WTC11 (cell line): ENCODE measurements at regions not wholly inside any gene's neighbourhood (a gene's known extent, or its start where the extent isn't known, plus 50 kb on each side); places are given as distances from the start of the nearest gene placed in this dataset.

Experiments
- ATAC-seq: fragments of 200-7000 bp; cut with Tn5 transposase; 2 replicates; pipeline ENCODE4 v1.10.0; 2021; ENCODE audit warnings: mild to moderate bottlenecking, moderate library complexity
- CTCF ChIA-PET: fragments of 300-600 bp; sonication (Branson Sonifier 250); formaldehyde crosslinking; loops from one replicate; lab custom pipeline; 2021; ENCODE audit warnings: antibody characterized with exemption; lab: Charles Lee
- POLR2A ChIA-PET: fragments of 350-600 bp; sonication (Branson Sonifier 250); formaldehyde crosslinking; loops from one replicate; lab custom pipeline; 2021; ENCODE audit warnings: antibody characterized with exemption; lab: Charles Lee
- DNase-seq: peaks from one replicate; pipeline ENCODE4 v3.0.0; 2021; ENCODE audit warnings: low spot score
- H3K27ac Mint-ChIP-seq: 2 replicates; pipeline ENCODE4 v1.8.0; 2021; ENCODE audit warnings: mixed read lengths
- H3K27me3 Mint-ChIP-seq: 2 replicates; pipeline ENCODE4 v1.8.0; 2021; ENCODE audit warnings: low read depth, mild to moderate bottlenecking, moderate library complexity, mixed read lengths
- H3K36me3 Mint-ChIP-seq: 2 replicates; pipeline ENCODE4 v1.8.0; 2021; ENCODE audit warnings: mixed read lengths
- H3K4me1 Mint-ChIP-seq: 2 replicates; pipeline ENCODE4 v1.8.0; 2022; ENCODE audit warnings: mixed read lengths
- H3K4me3 Mint-ChIP-seq: 2 replicates; pipeline ENCODE4 v1.8.0; 2021; ENCODE audit warnings: mild to moderate bottlenecking, moderate library complexity, mixed read lengths
- H3K9me3 Mint-ChIP-seq: 2 replicates; pipeline ENCODE4 v1.8.0; 2021; ENCODE audit warnings: mixed read lengths
- CBFB ChIP-seq: sonication (generic); formaldehyde crosslinking; IDR thresholded peaks from 2 replicates; pipeline ENCODE4 v1.8.1; 2022; ENCODE audit warnings: mild to moderate bottlenecking, low read depth, missing genetic modification reagents
- FOXK1 ChIP-seq: sonication (generic); formaldehyde crosslinking; IDR thresholded peaks from 2 replicates; pipeline ENCODE4 v1.8.0; 2022; ENCODE audit warnings: mild to moderate bottlenecking, moderate library complexity, missing genetic modification reagents
- HMGA2 ChIP-seq: fragments of 250-450 bp; sonication (Bioruptor Pico); IDR thresholded peaks from 2 replicates; pipeline ENCODE4 v1.4.0; 2021; ENCODE audit warnings: mild to moderate bottlenecking, moderate library complexity
- JAZF1 ChIP-seq: fragments of 250-450 bp; sonication (Bioruptor Pico); IDR thresholded peaks from 2 replicates; pipeline ENCODE4 v1.9.0; 2021; ENCODE audit warnings: moderate library complexity, mild to moderate bottlenecking, inconsistent platforms
- NFYB ChIP-seq: sonication (generic); formaldehyde crosslinking; conservative IDR thresholded peaks from 2 replicates; pipeline ENCODE4 v1.8.0; 2022; ENCODE audit warnings: low read depth, missing genetic modification reagents
- RORB ChIP-seq: fragments of 250-450 bp; sonication (Bioruptor Pico); IDR thresholded peaks from 2 replicates; pipeline ENCODE4 v1.9.0; 2021; ENCODE audit warnings: mild to moderate bottlenecking
- SMAD4 ChIP-seq: sonication (generic); formaldehyde crosslinking; IDR thresholded peaks from 2 replicates; pipeline ENCODE4 v1.8.0; 2022; ENCODE audit warnings: mild to moderate bottlenecking, missing genetic modification reagents
- TEAD4 ChIP-seq: sonication (generic); formaldehyde crosslinking; IDR thresholded peaks from 2 replicates; pipeline ENCODE4 v1.8.0; 2022; ENCODE audit warnings: mild to moderate bottlenecking, missing genetic modification reagents
- TP53 ChIP-seq: sonication (generic); formaldehyde crosslinking; IDR thresholded peaks from 2 replicates; pipeline ENCODE4 v1.8.1; 2023; ENCODE audit warnings: mild to moderate bottlenecking, missing genetic modification reagents
- ZNF138 ChIP-seq: sonication (generic); formaldehyde crosslinking; conservative IDR thresholded peaks from 2 replicates; pipeline ENCODE4 v1.8.1; 2022; ENCODE audit warnings: mild to moderate bottlenecking, moderate library complexity, missing genetic modification reagents
- ZNF219 ChIP-seq: sonication (generic); formaldehyde crosslinking; IDR thresholded peaks from 2 replicates; pipeline ENCODE4 v1.8.0; 2023; ENCODE audit warnings: missing genetic modification reagents, mild to moderate bottlenecking, borderline replicate concordance
- ZNF232 ChIP-seq: sonication (generic); formaldehyde crosslinking; IDR thresholded peaks from 2 replicates; pipeline ENCODE4 v1.8.0; 2022; ENCODE audit warnings: mild to moderate bottlenecking, missing genetic modification reagents
- ZNF263 ChIP-seq: sonication (generic); formaldehyde crosslinking; IDR thresholded peaks from 2 replicates; pipeline ENCODE4 v1.8.1; 2022; ENCODE audit warnings: low read depth, mild to moderate bottlenecking, moderate library complexity, missing genetic modification reagents
- ZNF396 ChIP-seq: fragments of 250-450 bp; sonication (Bioruptor Pico); IDR thresholded peaks from 2 replicates; pipeline ENCODE4 v1.8.0; 2021; ENCODE audit warnings: mild to moderate bottlenecking, moderate library complexity, borderline replicate concordance
- TF ChIP-seq, protein P1 (sequence below): sonication (generic); formaldehyde crosslinking; IDR thresholded peaks from 2 replicates; pipeline ENCODE4 v1.8.0; 2023; ENCODE audit warnings: missing genetic modification reagents, mild to moderate bottlenecking, borderline replicate concordance
- TF ChIP-seq, protein P2 (sequence below): sonication (generic); formaldehyde crosslinking; IDR thresholded peaks from 2 replicates; pipeline ENCODE4 v1.8.1; 2022; ENCODE audit warnings: missing genetic modification reagents, borderline replicate concordance
- TF ChIP-seq, protein P3 (sequence below): fragments of 250-450 bp; sonication (Bioruptor Pico); IDR thresholded peaks from 2 replicates; pipeline ENCODE4 v1.8.0; 2021; ENCODE audit warnings: mild to moderate bottlenecking
- TF ChIP-seq, protein P4 (sequence below): sonication (generic); formaldehyde crosslinking; conservative IDR thresholded peaks from 2 replicates; pipeline ENCODE4 v1.8.1; 2022; ENCODE audit warnings: mild to moderate bottlenecking, missing genetic modification reagents
- TF ChIP-seq, protein P5 (sequence below): sonication (generic); formaldehyde crosslinking; IDR thresholded peaks from 2 replicates; pipeline ENCODE4 v1.8.0; 2022; ENCODE audit warnings: mild to moderate bottlenecking, missing genetic modification reagents
- TF ChIP-seq, protein P6 (sequence below): fragments of 250-450 bp; sonication (Bioruptor Pico); IDR thresholded peaks from 2 replicates; pipeline ENCODE4 v2.1.2; 2022; ENCODE audit warnings: mild to moderate bottlenecking, moderate library complexity

DNA sequence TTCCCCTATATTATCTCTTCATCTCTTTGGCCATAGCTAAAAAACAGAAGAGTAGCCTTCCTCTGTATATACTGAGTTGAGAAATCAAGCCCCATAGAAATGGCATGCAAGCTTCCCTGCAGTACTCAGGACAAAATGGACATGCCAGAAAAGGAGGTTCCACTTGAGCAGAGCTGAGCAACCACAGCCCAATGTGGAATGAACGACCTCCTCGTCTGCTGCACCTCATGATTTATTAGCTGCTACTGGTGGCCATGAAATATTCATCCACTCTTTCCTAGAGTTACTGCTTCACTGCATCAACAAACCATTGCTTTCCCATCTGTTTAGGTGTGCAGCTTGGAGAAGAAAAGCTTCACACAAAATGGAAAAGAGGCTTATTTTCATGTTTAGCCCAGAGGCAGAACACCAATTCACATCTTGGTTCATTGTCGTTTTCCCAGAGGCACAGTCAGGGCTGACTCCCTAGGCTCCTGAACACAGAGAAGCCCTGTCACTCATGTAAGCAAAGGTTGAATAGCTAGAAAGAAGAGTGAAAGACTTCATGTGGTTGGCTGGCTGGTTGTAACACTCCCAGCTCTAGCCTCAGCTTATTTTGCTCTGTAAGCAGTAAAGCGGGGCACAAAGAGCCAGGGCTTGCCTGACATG is 148.0 kb downstream of the TSEN15 start:
- no peaks in the 10 kb centered on the region; the same call in 1 of the 2 replicates for H3K9me3 Mint-ChIP-seq
- ChIA-PET CTCF (interaction anchor here (1.2 kb wide), 1 partner anchor 464 kb away, joined by 4 read pairs; no protein-coding TSS in a partner anchor), POLR2A (no interaction called here)
- no peaks in the 10 kb centered on the region for H3K27me3 Mint-ChIP-seq
- no peak for DNase-seq
- peaks cover 12% of the 10 kb centered on the region for H3K4me1 Mint-ChIP-seq
- ATAC-seq: no peak
- TF ChIP-seq ZNF232 (no peak), FOXK1 (CRISPR knock-in tag) (no peak), HMGA2 (CRISPR knock-in tag) (no peak), TEAD4 (no peak), ZNF219 (CRISPR knock-in tag) (no peak), SMAD4 (CRISPR knock-in tag) (no peak), NFYB (no peak)
- TF ChIP-seq, protein P1, sequence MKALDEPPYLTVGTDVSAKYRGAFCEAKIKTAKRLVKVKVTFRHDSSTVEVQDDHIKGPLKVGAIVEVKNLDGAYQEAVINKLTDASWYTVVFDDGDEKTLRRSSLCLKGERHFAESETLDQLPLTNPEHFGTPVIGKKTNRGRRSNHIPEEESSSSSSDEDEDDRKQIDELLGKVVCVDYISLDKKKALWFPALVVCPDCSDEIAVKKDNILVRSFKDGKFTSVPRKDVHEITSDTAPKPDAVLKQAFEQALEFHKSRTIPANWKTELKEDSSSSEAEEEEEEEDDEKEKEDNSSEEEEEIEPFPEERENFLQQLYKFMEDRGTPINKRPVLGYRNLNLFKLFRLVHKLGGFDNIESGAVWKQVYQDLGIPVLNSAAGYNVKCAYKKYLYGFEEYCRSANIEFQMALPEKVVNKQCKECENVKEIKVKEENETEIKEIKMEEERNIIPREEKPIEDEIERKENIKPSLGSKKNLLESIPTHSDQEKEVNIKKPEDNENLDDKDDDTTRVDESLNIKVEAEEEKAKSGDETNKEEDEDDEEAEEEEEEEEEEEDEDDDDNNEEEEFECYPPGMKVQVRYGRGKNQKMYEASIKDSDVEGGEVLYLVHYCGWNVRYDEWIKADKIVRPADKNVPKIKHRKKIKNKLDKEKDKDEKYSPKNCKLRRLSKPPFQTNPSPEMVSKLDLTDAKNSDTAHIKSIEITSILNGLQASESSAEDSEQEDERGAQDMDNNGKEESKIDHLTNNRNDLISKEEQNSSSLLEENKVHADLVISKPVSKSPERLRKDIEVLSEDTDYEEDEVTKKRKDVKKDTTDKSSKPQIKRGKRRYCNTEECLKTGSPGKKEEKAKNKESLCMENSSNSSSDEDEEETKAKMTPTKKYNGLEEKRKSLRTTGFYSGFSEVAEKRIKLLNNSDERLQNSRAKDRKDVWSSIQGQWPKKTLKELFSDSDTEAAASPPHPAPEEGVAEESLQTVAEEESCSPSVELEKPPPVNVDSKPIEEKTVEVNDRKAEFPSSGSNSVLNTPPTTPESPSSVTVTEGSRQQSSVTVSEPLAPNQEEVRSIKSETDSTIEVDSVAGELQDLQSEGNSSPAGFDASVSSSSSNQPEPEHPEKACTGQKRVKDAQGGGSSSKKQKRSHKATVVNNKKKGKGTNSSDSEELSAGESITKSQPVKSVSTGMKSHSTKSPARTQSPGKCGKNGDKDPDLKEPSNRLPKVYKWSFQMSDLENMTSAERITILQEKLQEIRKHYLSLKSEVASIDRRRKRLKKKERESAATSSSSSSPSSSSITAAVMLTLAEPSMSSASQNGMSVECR (CRISPR knock-in tag): no peak
- H3K27ac Mint-ChIP-seq: no peak overlapping the region
- no peaks in the 10 kb centered on the region for H3K36me3 Mint-ChIP-seq
- no peak overlapping the region for H3K4me3 Mint-ChIP-seq

DNA sequence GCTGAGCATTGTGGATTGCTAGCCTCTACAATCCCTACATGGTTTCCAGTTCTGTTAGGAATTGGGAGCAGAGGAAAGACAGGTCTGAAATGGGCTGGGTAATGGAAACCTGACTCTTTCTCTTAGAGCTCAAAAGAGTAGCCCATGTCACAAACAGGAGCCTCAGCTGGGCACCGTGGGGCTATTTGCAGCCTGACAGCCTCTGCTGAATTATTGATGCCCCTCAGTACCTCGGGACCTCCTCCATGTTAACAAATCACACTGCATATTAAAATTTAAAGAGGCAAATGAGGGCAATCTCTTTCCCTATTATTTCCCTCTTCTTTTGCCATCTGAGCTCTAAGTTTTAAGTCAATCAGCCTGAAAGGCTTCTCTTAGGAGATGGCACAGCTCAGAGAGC is 157.1 kb downstream of the TSEN15 start:
- ChIA-PET POLR2A (no interaction called here), CTCF (interaction anchor here (1.2 to 1.9 kb wide), 3 partner anchors 14 to 455 kb away, joined by 3 to 6 read pairs (median 3); no protein-coding TSS in a partner anchor)
- Mint-ChIP-seq H3K27me3 (no peaks in the 10 kb centered on the region), H3K4me1 (peaks cover 12% of the 10 kb centered on the region), H3K9me3 (0 out of 2 replicates have a peak, but pooled peaks cover 3% of the 10 kb centered on the region), H3K36me3 (no peaks in the 10 kb centered on the region), H3K4me3 (no peak overlapping the region), H3K27ac (no peak overlapping the region)
- DNase-seq (no peak), ATAC-seq (no peak)
- TF ChIP-seq CBFB (CRISPR knock-in tag): no peak
- no peak for TF ChIP-seq SMAD4 (CRISPR knock-in tag)
- no peak for TF ChIP-seq ZNF396
- TF ChIP-seq NFYB: no peak
- no peak for TF ChIP-seq ZNF263 (CRISPR knock-in tag)
- TF ChIP-seq JAZF1 (CRISPR knock-in tag): no peak
- TF ChIP-seq, protein P2, sequence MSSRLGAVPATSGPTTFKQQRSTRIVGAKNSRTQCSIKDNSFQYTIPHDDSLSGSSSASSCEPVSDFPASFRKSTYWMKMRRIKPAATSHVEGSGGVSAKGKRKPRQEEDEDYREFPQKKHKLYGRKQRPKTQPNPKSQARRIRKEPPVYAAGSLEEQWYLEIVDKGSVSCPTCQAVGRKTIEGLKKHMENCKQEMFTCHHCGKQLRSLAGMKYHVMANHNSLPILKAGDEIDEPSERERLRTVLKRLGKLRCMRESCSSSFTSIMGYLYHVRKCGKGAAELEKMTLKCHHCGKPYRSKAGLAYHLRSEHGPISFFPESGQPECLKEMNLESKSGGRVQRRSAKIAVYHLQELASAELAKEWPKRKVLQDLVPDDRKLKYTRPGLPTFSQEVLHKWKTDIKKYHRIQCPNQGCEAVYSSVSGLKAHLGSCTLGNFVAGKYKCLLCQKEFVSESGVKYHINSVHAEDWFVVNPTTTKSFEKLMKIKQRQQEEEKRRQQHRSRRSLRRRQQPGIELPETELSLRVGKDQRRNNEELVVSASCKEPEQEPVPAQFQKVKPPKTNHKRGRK (CRISPR knock-in tag): no peak
- TF ChIP-seq, protein P3, sequence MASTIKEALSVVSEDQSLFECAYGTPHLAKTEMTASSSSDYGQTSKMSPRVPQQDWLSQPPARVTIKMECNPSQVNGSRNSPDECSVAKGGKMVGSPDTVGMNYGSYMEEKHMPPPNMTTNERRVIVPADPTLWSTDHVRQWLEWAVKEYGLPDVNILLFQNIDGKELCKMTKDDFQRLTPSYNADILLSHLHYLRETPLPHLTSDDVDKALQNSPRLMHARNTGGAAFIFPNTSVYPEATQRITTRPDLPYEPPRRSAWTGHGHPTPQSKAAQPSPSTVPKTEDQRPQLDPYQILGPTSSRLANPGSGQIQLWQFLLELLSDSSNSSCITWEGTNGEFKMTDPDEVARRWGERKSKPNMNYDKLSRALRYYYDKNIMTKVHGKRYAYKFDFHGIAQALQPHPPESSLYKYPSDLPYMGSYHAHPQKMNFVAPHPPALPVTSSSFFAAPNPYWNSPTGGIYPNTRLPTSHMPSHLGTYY (CRISPR knock-in tag): no peak
- no peak for TF ChIP-seq ZNF138
- TF ChIP-seq RORB (CRISPR knock-in tag): no peak

DNA sequence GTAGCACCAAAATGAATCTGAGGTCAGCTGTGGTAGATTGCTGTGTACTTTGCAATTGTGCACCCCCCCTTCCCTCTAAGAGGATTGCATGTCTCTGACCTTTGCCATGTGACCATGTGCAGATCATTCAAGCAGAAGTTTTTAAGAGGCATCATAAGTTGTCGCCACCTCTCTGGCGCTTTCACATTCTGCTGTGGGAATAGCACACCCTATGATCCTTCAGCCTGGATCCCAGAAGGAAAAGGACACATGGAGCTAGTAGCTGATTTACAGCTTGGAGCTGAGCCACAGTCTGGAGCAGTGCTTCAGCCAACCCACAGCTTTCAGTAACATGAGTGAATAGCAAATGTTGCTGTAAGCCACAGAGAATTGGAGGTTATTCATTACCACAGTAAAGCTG is 158.5 kb downstream of the TSEN15 start:
- no peaks in the 10 kb centered on the region for H3K4me1 Mint-ChIP-seq
- DNase-seq: no peak
- H3K4me3 Mint-ChIP-seq: no peak overlapping the region
- no peak for ATAC-seq
- no peaks in the 10 kb centered on the region for H3K36me3 Mint-ChIP-seq
- POLR2A ChIA-PET: no interaction called here
- H3K27me3 Mint-ChIP-seq: no peaks in the 10 kb centered on the region
- 0 out of 2 replicates have a peak, but pooled peaks cover under 1% of the 10 kb centered on the region for H3K9me3 Mint-ChIP-seq
- no peak overlapping the region for H3K27ac Mint-ChIP-seq
- CTCF ChIA-PET: no interaction called here
- TF ChIP-seq, protein P4, sequence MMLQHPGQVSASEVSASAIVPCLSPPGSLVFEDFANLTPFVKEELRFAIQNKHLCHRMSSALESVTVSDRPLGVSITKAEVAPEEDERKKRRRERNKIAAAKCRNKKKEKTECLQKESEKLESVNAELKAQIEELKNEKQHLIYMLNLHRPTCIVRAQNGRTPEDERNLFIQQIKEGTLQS (CRISPR knock-in tag): no peak
- TF ChIP-seq, protein P3 (CRISPR knock-in tag): no peak
- TF ChIP-seq, protein P5, sequence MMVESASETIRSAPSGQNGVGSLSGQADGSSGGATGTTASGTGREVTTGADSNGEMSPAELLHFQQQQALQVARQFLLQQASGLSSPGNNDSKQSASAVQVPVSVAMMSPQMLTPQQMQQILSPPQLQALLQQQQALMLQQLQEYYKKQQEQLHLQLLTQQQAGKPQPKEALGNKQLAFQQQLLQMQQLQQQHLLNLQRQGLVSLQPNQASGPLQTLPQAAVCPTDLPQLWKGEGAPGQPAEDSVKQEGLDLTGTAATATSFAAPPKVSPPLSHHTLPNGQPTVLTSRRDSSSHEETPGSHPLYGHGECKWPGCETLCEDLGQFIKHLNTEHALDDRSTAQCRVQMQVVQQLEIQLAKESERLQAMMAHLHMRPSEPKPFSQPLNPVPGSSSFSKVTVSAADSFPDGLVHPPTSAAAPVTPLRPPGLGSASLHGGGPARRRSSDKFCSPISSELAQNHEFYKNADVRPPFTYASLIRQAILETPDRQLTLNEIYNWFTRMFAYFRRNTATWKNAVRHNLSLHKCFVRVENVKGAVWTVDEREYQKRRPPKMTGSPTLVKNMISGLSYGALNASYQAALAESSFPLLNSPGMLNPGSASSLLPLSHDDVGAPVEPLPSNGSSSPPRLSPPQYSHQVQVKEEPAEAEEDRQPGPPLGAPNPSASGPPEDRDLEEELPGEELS (CRISPR knock-in tag): no peak
- TF ChIP-seq, protein P6, sequence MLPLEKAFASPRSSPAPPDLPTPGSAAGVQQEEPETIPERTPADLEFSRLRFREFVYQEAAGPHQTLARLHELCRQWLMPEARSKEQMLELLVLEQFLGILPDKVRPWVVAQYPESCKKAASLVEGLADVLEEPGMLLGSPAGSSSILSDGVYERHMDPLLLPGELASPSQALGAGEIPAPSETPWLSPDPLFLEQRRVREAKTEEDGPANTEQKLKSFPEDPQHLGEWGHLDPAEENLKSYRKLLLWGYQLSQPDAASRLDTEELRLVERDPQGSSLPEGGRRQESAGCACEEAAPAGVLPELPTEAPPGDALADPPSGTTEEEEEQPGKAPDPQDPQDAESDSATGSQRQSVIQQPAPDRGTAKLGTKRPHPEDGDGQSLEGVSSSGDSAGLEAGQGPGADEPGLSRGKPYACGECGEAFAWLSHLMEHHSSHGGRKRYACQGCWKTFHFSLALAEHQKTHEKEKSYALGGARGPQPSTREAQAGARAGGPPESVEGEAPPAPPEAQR (CRISPR knock-in tag): no peak
- TF ChIP-seq TP53 (CRISPR knock-in tag): no peak
